Astrocyte (in vitro differentiated cells and primary cell): ENCODE measurements at regions not wholly inside any gene's neighbourhood (a gene's known extent, or its start where the extent isn't known, plus 50 kb on each side); places are given as distances from the start of the nearest gene placed in this dataset.

Source experiments
- CTCF ChIP-seq: IDR thresholded peaks from 2 replicates; pipeline ENCODE4 v1.5.1; 2011; ENCODE audit warnings: low read depth, mild to moderate bottlenecking, inconsistent platforms, low read length, moderate library complexity; ENCODE audit not compliant: insufficient read depth
- EZH2 ChIP-seq: IDR thresholded peaks from 2 replicates; pipeline ENCODE4 v1.6.1; 2012; ENCODE audit warnings: mild to moderate bottlenecking, low read length, inconsistent platforms; ENCODE audit not compliant: insufficient read depth

- no peak for TF ChIP-seq EZH2
- no peak for TF ChIP-seq CTCF
Measured at GRCh38 chr6:884570-884969, 191.6 kb upstream of the EXOC2 start.
